ENCODE measurements at regions not wholly inside any gene's neighbourhood (a gene's known extent, or its start where the extent isn't known, plus 50 kb on each side); places are given as distances from the start of the nearest gene placed in this dataset.
A peak's percentile ranks its signal among the peaks of the same experiment; 100 is the strongest.
"Not testable (repeated sequence)": the region's sequence is repeated elsewhere in the genome, so short reads cannot be mapped to it uniquely, and the experiment has no call there.

- no peak for DNase-seq
Measured at GRCh38 chr13:81591528-81592220, 1250.7 kb upstream of the SPRY2 start.

- no peak for DNase-seq
Measured at GRCh38 chr13:81582381-81582780, 1241.5 kb upstream of the SPRY2 start.

GRCh38 chr13:81577601-81578195, 1236.8 kb upstream of the SPRY2 start:
- DNase-seq: no peak

- no peak for DNase-seq
Measured at GRCh38 chr13:81568824-81569223, 1227.9 kb upstream of the SPRY2 start.

- DNase-seq: no peak
Measured at GRCh38 chr13:81565849-81566248, 1224.9 kb upstream of the SPRY2 start.

- DNase-seq: no peak
Measured at GRCh38 chr13:81563091-81563490, 1222.2 kb upstream of the SPRY2 start.

GRCh38 chr13:81562598-81562997, 1221.7 kb upstream of the SPRY2 start:
- no peak for DNase-seq

- DNase-seq: no peak
Measured at GRCh38 chr13:81551036-81551435, 1210.1 kb upstream of the SPRY2 start.

GRCh38 chr13:81546294-81546693, 1205.4 kb upstream of the SPRY2 start:
- DNase-seq: not testable (repeated sequence)

- DNase-seq: no peak
Measured at GRCh38 chr13:81540777-81541176, 1199.9 kb upstream of the SPRY2 start.

GRCh38 chr13:81539643-81540150, 1198.8 kb upstream of the SPRY2 start:
- DNase-seq: no peak

- DNase-seq: no peak
Measured at GRCh38 chr13:81498969-81499368, 1158.0 kb upstream of the SPRY2 start.

- DNase-seq: no peak
Measured at GRCh38 chr13:81493144-81493543, 1152.2 kb upstream of the SPRY2 start.

GRCh38 chr13:81492449-81492848, 1151.5 kb upstream of the SPRY2 start:
- DNase-seq: no peak

- no peak for DNase-seq
Measured at GRCh38 chr13:81488021-81488420, 1147.1 kb upstream of the SPRY2 start.

GRCh38 chr13:81487151-81487550, 1146.2 kb upstream of the SPRY2 start:
- DNase-seq: peak; percentile 41

- DNase-seq: peak; percentile 3
Measured at GRCh38 chr13:81480634-81481033, 1139.7 kb upstream of the SPRY2 start.

- DNase-seq: no peak
Measured at GRCh38 chr13:81473366-81473899, 1132.5 kb upstream of the SPRY2 start.

- no peak for DNase-seq
Measured at GRCh38 chr13:81458170-81458569, 1117.2 kb upstream of the SPRY2 start.

GRCh38 chr13:81446441-81446840, 1105.5 kb upstream of the SPRY2 start:
- DNase-seq: no peak

- DNase-seq: no peak
Measured at GRCh38 chr13:81442904-81443303, 1102.0 kb upstream of the SPRY2 start.

GRCh38 chr13:81425286-81425685, 1084.4 kb upstream of the SPRY2 start:
- DNase-seq: no peak

GRCh38 chr13:81409284-81409683, 1068.4 kb upstream of the SPRY2 start:
- no peak for DNase-seq

GRCh38 chr13:81408647-81409046, 1067.7 kb upstream of the SPRY2 start:
- DNase-seq: no peak
